K562 (cell line): ENCODE measurements at regions not wholly inside any gene's neighbourhood (a gene's known extent, or its start where the extent isn't known, plus 50 kb on each side); places are given as distances from the start of the nearest gene placed in this dataset.

ENCODE experiments used
- ATAC-seq: fragments of 200-7000 bp; cut with Tn5 transposase; 3 replicates; pipeline ENCODE4 v1.9.1; 2020; ENCODE audit warnings: moderate library complexity
- BruUV-seq: library from RNA; stranded (reverse); fragments of 400-500 nt; replicated peaks from 2 replicates; lab custom pipeline; 2021; lab: Mats Ljungman, UMichigan
- CTCF ChIA-PET: fragments of 300-600 bp; formaldehyde crosslinking; extraction: SDS; loops from one replicate; lab custom pipeline; 2021; ENCODE audit warnings: low intra/inter-chr PET ratio; lab: Yijun Ruan, JAX
- POLR2A ChIA-PET: fragments of 300-600, 350-650 bp; sonication (Branson Sonifier 250); formaldehyde crosslinking; extraction: SDS; loops from one replicate; lab custom pipeline; 2021; ENCODE audit warnings: antibody characterized with exemption, inconsistent platforms; lab: Yijun Ruan, JAX
- DNase-seq, 4 experiments: peaks; one replicate each; pipeline versions ENCODE4 v3.0.0 to v3.0.0-alpha.2; 2011 to 2018; ENCODE audit warnings: low spot score in 3 of 4, mixed read lengths in 3 of 4; ENCODE audit errors: extremely low read depth in 1 of 4
- FAIRE-seq: peaks from 2 replicates; lab custom pipeline; 2011; peaks lifted over from hg19 to GRCh38; lab: Jason Lieb, UNC
- H2AFZ ChIP-seq: 2 replicates; pipeline ENCODE4 v1.6.0; 2011; ENCODE audit warnings: low read depth, low read length, control low read depth, inconsistent platforms
- H3K27ac ChIP-seq: fragments of 200-600 bp; 3 replicates; pipeline ENCODE4 v1.8.0; 2011; ENCODE audit warnings: low read depth, mild to moderate bottlenecking, control low read depth, inconsistent platforms, low read length, moderate library complexity, mixed read lengths; ENCODE audit errors: extremely low read depth
- H3K27me3 ChIP-seq, 2 experiments: fragments of 300-600 bp in 1 of 2; 2 replicates in 1 of 2; 3 replicates in 1 of 2; pipeline versions ENCODE4 v1.6.0 to v1.8.0; 2011; ENCODE audit warnings: inconsistent platforms in 2 of 2, low read length in 2 of 2, mild to moderate bottlenecking in 1 of 2, mixed read lengths in 1 of 2, moderate library complexity in 1 of 2; ENCODE audit not compliant: control insufficient read depth in 2 of 2, insufficient read depth in 2 of 2
- H3K36me3 ChIP-seq: fragments of 300-600 bp; 3 replicates; pipeline ENCODE4 v1.8.0; 2011; ENCODE audit warnings: mild to moderate bottlenecking, low read length, inconsistent platforms; ENCODE audit not compliant: control insufficient read depth, insufficient read depth
- H3K4me1 ChIP-seq, 2 experiments: fragments of 200-600 bp in 1 of 2; replicated peaks in 1 of 2; 2 replicates in 1 of 2; 3 replicates in 1 of 2; pipeline versions ENCODE4 v1.5.1 to v1.8.0; 2011; ENCODE audit warnings: inconsistent platforms in 2 of 2, low read length in 2 of 2, mild to moderate bottlenecking in 1 of 2, mixed read lengths in 1 of 2, moderate library complexity in 1 of 2; ENCODE audit not compliant: control insufficient read depth in 2 of 2, insufficient read depth in 2 of 2
- H3K4me2 ChIP-seq: 2 replicates; pipeline ENCODE4 v1.6.1; 2011; ENCODE audit warnings: low read length, control low read depth, inconsistent platforms, mixed read lengths; ENCODE audit not compliant: insufficient read depth
- H3K4me3 ChIP-seq: fragments of 200-600 bp; sonication (generic), shearing (Covaris generic); 2 replicates; pipeline ENCODE4 v1.5.1; 2016; ENCODE audit warnings: control low read depth, inconsistent platforms
- H3K79me2 ChIP-seq: fragments of 200-600 bp; 3 replicates; pipeline ENCODE4 v1.8.0; 2011; ENCODE audit warnings: low read length, inconsistent platforms; ENCODE audit not compliant: control insufficient read depth, insufficient read depth
- H3K9ac ChIP-seq, 2 experiments: 2 replicates each; pipeline versions ENCODE4 v1.6.0 to v1.6.1; 2011; ENCODE audit warnings: low read depth in 2 of 2, low read length in 2 of 2, control low read depth in 1 of 2, inconsistent platforms in 1 of 2, mild to moderate bottlenecking in 1 of 2, mixed read lengths in 1 of 2; ENCODE audit not compliant: insufficient read depth in 1 of 2
- H3K9me1 ChIP-seq: one replicate; pipeline ENCODE4 v1.6.0; 2011; ENCODE audit warnings: inconsistent platforms, mild to moderate bottlenecking, low read length, moderate library complexity; ENCODE audit not compliant: control insufficient read depth, insufficient read depth
- H3K9me3 ChIP-seq: replicated peaks from 2 replicates; pipeline ENCODE4 v1.5.1; 2011; ENCODE audit warnings: low read depth, low read length, inconsistent platforms; ENCODE audit not compliant: control insufficient read depth, insufficient read depth
- H4K20me1 ChIP-seq: replicated peaks from 2 replicates; pipeline ENCODE4 v1.6.1; 2011; ENCODE audit warnings: low read length, inconsistent platforms, mixed read lengths; ENCODE audit not compliant: control insufficient read depth, insufficient read depth
- CHD2 ChIP-seq: IDR thresholded peaks from 2 replicates; pipeline ENCODE4 v1.6.1; 2011; ENCODE audit warnings: low read depth, low read length
- FOXK2 ChIP-seq, 2 experiments: fragments of 450-650 bp; IDR thresholded peaks in 1 of 2; conservative IDR thresholded peaks in 1 of 2; 2 replicates each; pipeline ENCODE4 v1.6.1; 2016; ENCODE audit warnings: low read depth in 2 of 2, mild to moderate bottlenecking in 1 of 2
- MEF2A ChIP-seq: IDR thresholded peaks from 2 replicates; pipeline ENCODE4 v1.6.1; 2011; ENCODE audit warnings: low read depth, mild to moderate bottlenecking, low read length, moderate library complexity; ENCODE audit not compliant: control insufficient read depth
- SMARCB1 ChIP-seq: IDR thresholded peaks from 2 replicates; pipeline ENCODE4 v1.6.1; 2011; ENCODE audit warnings: improper control_type of control experiment, low read depth; ENCODE audit not compliant: insufficient read length
- WGBS: fragments of 100-300 bp; shearing (Covaris generic); methylation state at CpG from one replicate; pipeline ENCODE4 v1.1.6; 2016; ENCODE audit warnings: low coverage, mixed read lengths; ENCODE audit not compliant: insufficient coverage; ENCODE audit errors: missing lambda C conversion rate; 5-methylcytosine and 5-hydroxymethylcytosine counted together
- in situ Hi-C: fragments of 300-500 bp; cut with MboI; formaldehyde crosslinking; loops from 4 replicates; pipeline ENCODE4 v1.15.0; 2018; ENCODE audit warnings: inconsistent platforms, mixed read lengths
- intact Hi-C: fragments of 100-400 bp; cut with micrococcal nuclease; formaldehyde crosslinking; loops from 2 replicates; pipeline ENCODE4 v1.14.2; 2022
- TF ChIP-seq, protein P1 (sequence below): sonication (generic); formaldehyde crosslinking; IDR thresholded peaks from 2 replicates; pipeline ENCODE4 v1.8.1; 2023; ENCODE audit warnings: mild to moderate bottlenecking, missing genetic modification reagents

DNA sequence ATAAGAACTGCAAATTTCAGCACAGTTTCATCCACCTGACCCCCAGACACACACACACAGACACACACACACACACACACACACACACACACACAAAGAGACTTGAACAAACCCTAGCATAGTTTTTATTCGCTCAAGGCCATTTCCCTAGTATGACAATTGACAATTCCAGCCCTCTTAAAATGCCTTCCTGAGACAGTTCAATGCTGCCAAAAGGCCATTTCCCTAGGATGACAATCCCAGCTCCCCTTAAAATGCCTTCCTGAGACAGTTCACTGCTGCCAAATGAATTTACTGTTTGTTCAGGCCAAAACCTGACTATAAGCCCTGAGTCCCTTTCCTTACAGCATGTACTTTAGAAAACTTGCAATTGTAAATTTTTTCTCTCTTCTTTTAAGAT lies 259.5 kb upstream of the SLC7A11 start:
- no peaks in the 10 kb centered on the region for H3K9me3 ChIP-seq
- WGBS, result 0% methylated on average over 1 of the region's 1 CpG
- no peak overlapping the region for H3K4me2 ChIP-seq
- TF ChIP-seq, protein P1, sequence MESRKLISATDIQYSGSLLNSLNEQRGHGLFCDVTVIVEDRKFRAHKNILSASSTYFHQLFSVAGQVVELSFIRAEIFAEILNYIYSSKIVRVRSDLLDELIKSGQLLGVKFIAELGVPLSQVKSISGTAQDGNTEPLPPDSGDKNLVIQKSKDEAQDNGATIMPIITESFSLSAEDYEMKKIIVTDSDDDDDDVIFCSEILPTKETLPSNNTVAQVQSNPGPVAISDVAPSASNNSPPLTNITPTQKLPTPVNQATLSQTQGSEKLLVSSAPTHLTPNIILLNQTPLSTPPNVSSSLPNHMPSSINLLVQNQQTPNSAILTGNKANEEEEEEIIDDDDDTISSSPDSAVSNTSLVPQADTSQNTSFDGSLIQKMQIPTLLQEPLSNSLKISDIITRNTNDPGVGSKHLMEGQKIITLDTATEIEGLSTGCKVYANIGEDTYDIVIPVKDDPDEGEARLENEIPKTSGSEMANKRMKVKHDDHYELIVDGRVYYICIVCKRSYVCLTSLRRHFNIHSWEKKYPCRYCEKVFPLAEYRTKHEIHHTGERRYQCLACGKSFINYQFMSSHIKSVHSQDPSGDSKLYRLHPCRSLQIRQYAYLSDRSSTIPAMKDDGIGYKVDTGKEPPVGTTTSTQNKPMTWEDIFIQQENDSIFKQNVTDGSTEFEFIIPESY (CRISPR knock-in tag), result no peak
- TF ChIP-seq CHD2 (no peak), MEF2A (no peak), FOXK2 (conservative IDR thresholded peaks at IDR 0.05 in 1 of 2, IDR thresholded peaks at IDR 0.05 in 1 of 2; ENCODE audit: low read depth in 2 of 2) (no peak), SMARCB1 (no peak)
- H3K79me2 ChIP-seq, result no peaks in the 10 kb centered on the region
- H3K4me3 ChIP-seq, result no peak overlapping the region
- intact Hi-C loops, result no loop called here
- no peaks in the 10 kb centered on the region for H3K36me3 ChIP-seq
- ChIA-PET POLR2A (interaction anchor here (0.6 to 0.7 kb wide), 2 partner anchors 34 to 367 kb away, joined by 4 read pairs; no protein-coding TSS in a partner anchor), CTCF (no interaction called here)
- DNase-seq (no peak), FAIRE-seq (no peak), ATAC-seq (no peak)
- no peaks in the 10 kb centered on the region for H3K9me1 ChIP-seq
- H3K27ac ChIP-seq, result no peak overlapping the region
- H3K9ac ChIP-seq, result no peak overlapping the region
- H4K20me1 ChIP-seq, result no peaks in the 10 kb centered on the region
- no peak overlapping the region for H2AFZ ChIP-seq
- no TSS peak for BruUV-seq
- H3K27me3 ChIP-seq, result no peaks in the 10 kb centered on the region
- no peaks in the 10 kb centered on the region for H3K4me1 ChIP-seq
- in situ Hi-C loops, result no loop called here
